ENCODE measurements at regions not wholly inside any gene's neighbourhood (a gene's known extent, or its start where the extent isn't known, plus 50 kb on each side); places are given as distances from the start of the nearest gene placed in this dataset.

GRCh38 chr5:56585999-56586691 lies 229.2 kb upstream of the MAP3K1 start:
- Histone ChIP-seq H3K27me3 (ENCODE audit: insufficient read depth, poor library complexity, severe bottlenecking) (no peaks in the 10 kb centered on the region), H3K27ac (replicated peaks) (no peak overlapping the region), H3K4me3 (replicated peaks; ENCODE audit: insufficient read depth, low read length) (no peak overlapping the region)
- TF ChIP-seq POLR2AphosphoS5 (IDR thresholded peaks at IDR 0.05; ENCODE audit: low read depth): no peak
- no peak for TF ChIP-seq REST (IDR thresholded peaks at IDR 0.05; ENCODE audit: insufficient replicate concordance, low read depth)
- no peak for DNase-seq (ENCODE audit: low read depth in 1 of 2, low spot score in 1 of 2)

GRCh38 chr5:56585461-56585860 lies 229.9 kb upstream of the MAP3K1 start:
- H3K27me3 ChIP-seq (ENCODE audit: insufficient read depth, poor library complexity, severe bottlenecking): no peaks in the 10 kb centered on the region
- no peak overlapping the region for H3K4me3 ChIP-seq (replicated peaks; ENCODE audit: insufficient read depth, low read length)
- TF ChIP-seq CTCF (IDR thresholded peaks at IDR 0.05; ENCODE audit: insufficient read depth, low read length) (no peak), REST (IDR thresholded peaks at IDR 0.05; ENCODE audit: insufficient replicate concordance, low read depth) (no peak), SPI1 (IDR thresholded peaks at IDR 0.05; ENCODE audit: borderline replicate concordance, low read depth) (no peak), GABPA (IDR thresholded peaks at IDR 0.05; ENCODE audit: low read depth) (no peak), POLR2AphosphoS5 (IDR thresholded peaks at IDR 0.05; ENCODE audit: low read depth) (no peak)
- DNase-seq (ENCODE audit: low read depth in 1 of 2, low spot score in 1 of 2): no peak
- no peak overlapping the region for H3K27ac ChIP-seq (replicated peaks)

GRCh38 chr5:56581426-56581825 lies 233.9 kb upstream of the MAP3K1 start:
- Histone ChIP-seq H3K27me3 (ENCODE audit: insufficient read depth, poor library complexity, severe bottlenecking) (no peaks in the 10 kb centered on the region), H3K4me3 (replicated peaks; ENCODE audit: insufficient read depth, low read length) (no peak overlapping the region), H3K27ac (replicated peaks) (no peak overlapping the region)
- no peak for DNase-seq (ENCODE audit: low read depth in 1 of 2, low spot score in 1 of 2)
- TF ChIP-seq REST (IDR thresholded peaks at IDR 0.05; ENCODE audit: insufficient replicate concordance, low read depth): no peak
- TF ChIP-seq POLR2AphosphoS5 (IDR thresholded peaks at IDR 0.05; ENCODE audit: low read depth): no peak
- TF ChIP-seq GABPA (IDR thresholded peaks at IDR 0.05; ENCODE audit: low read depth): no peak
- TF ChIP-seq SPI1 (IDR thresholded peaks at IDR 0.05; ENCODE audit: borderline replicate concordance, low read depth): no peak
- TF ChIP-seq CTCF (IDR thresholded peaks at IDR 0.05; ENCODE audit: insufficient read depth, low read length): no peak

Measured in HL-60 (cell line).